Keratinocyte (primary cell): ENCODE measurements at regions not wholly inside any gene's neighbourhood (a gene's known extent, or its start where the extent isn't known, plus 50 kb on each side); places are given as distances from the start of the nearest gene placed in this dataset.

Source experiments
- CTCF ChIP-seq, 3 experiments: IDR thresholded peaks in 1 of 3; conservative IDR thresholded peaks in 1 of 3; optimal IDR thresholded peaks in 1 of 3; 2 replicates in 2 of 3; 3 replicates in 1 of 3; pipeline versions ENCODE3 to v1.5.1; 2011; ENCODE audit warnings: low read length in 3 of 3, mild to moderate bottlenecking in 3 of 3, moderate library complexity in 2 of 3, control low read depth in 1 of 3, inconsistent platforms in 1 of 3; ENCODE audit not compliant: insufficient read depth in 2 of 3; ENCODE audit errors: extremely low read depth in 1 of 3
- EZH2 ChIP-seq: IDR thresholded peaks from one replicate; pipeline ENCODE4 v1.6.1; 2012; ENCODE audit warnings: inconsistent platforms, mild to moderate bottlenecking, low read length, moderate library complexity

DNA sequence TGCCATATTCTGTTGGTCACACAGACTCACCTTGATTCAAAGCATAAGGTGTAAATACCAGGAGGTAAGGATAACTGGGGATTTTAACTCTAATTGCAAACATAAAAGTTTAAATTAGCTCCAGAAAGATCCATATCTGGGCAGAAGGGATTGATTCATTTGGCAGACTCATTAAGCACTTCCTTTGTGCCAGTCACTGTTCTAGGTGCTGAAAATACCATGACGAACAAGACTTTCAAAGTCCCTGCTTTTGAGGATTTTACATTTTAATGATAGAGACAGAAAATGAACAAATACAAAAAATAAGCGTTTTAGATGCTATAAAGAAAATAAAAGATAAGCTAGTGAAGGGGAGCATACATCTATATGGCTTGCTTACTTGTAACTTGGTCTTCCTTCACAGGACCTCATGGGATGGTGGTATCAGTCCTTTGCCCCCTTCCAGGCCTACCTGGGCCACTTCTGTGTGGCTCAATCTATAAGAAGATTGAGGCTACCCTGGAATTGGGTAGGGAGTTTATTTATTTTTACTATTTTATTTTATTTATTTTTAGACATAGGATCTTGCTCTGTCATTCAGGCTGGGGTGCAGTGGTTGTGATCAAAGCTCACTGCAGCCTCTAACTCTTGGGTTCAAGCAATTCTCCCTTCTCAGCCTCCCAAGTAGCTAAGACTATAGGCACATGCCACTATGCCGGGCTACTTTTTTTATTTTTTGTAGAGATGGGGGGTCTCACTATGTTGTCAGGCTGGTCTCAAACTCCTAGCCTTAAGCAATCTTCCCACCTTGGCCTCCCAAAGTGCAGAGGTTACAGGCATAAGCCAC lies 212.8 kb downstream of the MYCN start:
- TF ChIP-seq CTCF (optimal IDR thresholded peaks at IDR 0.05 in 1 of 3, IDR thresholded peaks at IDR 0.05 in 1 of 3, conservative IDR thresholded peaks at IDR 0.05 in 1 of 3; ENCODE audit: extremely low read depth in 1 of 3, insufficient read depth in 2 of 3, low read length in 3 of 3) (no peak), EZH2 (no peak)
